KMS-11 (cell line): ENCODE measurements at regions not wholly inside any gene's neighbourhood (a gene's known extent, or its start where the extent isn't known, plus 50 kb on each side); places are given as distances from the start of the nearest gene placed in this dataset.

Source experiments
- H2AFZ ChIP-seq: fragments of 200-600 bp; sonication (generic); 2 replicates; pipeline ENCODE4 v1.6.1; 2016; ENCODE audit warnings: antibody characterized with exemption, mixed run types, low read depth
- H3K27ac ChIP-seq: fragments of 200-600 bp; sonication (generic); 2 replicates; pipeline ENCODE4 v1.6.1; 2016; ENCODE audit warnings: mild to moderate bottlenecking, mixed run types
- H3K27me3 ChIP-seq: fragments of 200-600 bp; sonication (generic); 2 replicates; pipeline ENCODE4 v1.6.1; 2017; ENCODE audit warnings: mild to moderate bottlenecking, low read depth, mixed run types, moderate library complexity; ENCODE audit not compliant: insufficient read depth
- H3K36me3 ChIP-seq: fragments of 200-600 bp; sonication (generic); 2 replicates; pipeline ENCODE4 v1.6.1; 2017; ENCODE audit warnings: mild to moderate bottlenecking, mixed run types; ENCODE audit not compliant: insufficient read depth
- H3K4me1 ChIP-seq: fragments of 200-600 bp; sonication (generic); 2 replicates; pipeline ENCODE4 v1.6.1; 2016; ENCODE audit warnings: mild to moderate bottlenecking, low read depth, mixed run types; ENCODE audit not compliant: poor library complexity, severe bottlenecking
- H3K4me2 ChIP-seq: fragments of 200-600 bp; sonication (generic); 2 replicates; pipeline ENCODE4 v1.7.0; 2016; ENCODE audit warnings: mild to moderate bottlenecking, mixed run types
- H3K4me3 ChIP-seq: fragments of 200-600 bp; sonication (generic); IDR thresholded peaks from 2 replicates; pipeline ENCODE4 v1.6.1; 2017; ENCODE audit warnings: low read depth, low read length, mixed read lengths; ENCODE audit not compliant: insufficient read depth
- H3K79me2 ChIP-seq: fragments of 200-600 bp; sonication (generic); 2 replicates; pipeline ENCODE4 v1.6.1; 2016; ENCODE audit warnings: low read depth, mixed run types; ENCODE audit not compliant: insufficient read depth
- H3K9ac ChIP-seq: fragments of 200-600 bp; sonication (generic); 2 replicates; pipeline ENCODE4 v1.6.1; 2016; ENCODE audit warnings: mild to moderate bottlenecking, mixed run types
- H4K20me1 ChIP-seq: fragments of 200-600 bp; sonication (generic); 2 replicates; pipeline ENCODE4 v1.6.1; 2016; ENCODE audit warnings: mild to moderate bottlenecking, mixed run types; ENCODE audit not compliant: insufficient read depth
- TF ChIP-seq, protein P1 (sequence below): fragments of 200-600 bp; sonication (generic); conservative IDR thresholded peaks from 2 replicates; pipeline ENCODE4 v1.6.1; 2017; ENCODE audit warnings: low read depth, mild to moderate bottlenecking, antibody characterized with exemption, low read length, moderate library complexity, mixed read lengths

DNA sequence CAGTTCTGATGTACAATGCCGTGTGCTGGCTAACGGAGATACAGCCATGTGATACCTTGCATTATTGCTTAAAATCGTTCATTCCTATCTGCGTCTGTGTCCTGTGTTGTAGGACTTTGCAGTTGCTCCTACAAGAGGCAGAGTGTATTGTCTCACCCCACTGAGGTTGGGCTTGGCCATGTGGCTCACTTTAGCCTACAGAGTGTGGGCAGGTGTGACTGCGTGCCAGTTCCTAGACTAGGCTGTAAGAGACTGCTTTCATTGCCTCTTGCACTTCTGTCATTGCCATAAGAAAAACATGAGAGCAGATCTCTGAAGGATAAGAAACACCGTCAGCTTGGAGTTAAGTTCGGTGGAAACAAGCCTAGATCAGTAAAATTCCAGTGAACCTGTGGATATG, 197.7 kb upstream of the CRY1 start:
- no peaks in the 10 kb centered on the region for H3K36me3 ChIP-seq
- H3K27ac ChIP-seq = no peak overlapping the region
- no peak overlapping the region for H3K4me2 ChIP-seq
- H3K4me3 ChIP-seq = no peak overlapping the region
- H4K20me1 ChIP-seq = no peaks in the 10 kb centered on the region
- no peaks in the 10 kb centered on the region for H3K79me2 ChIP-seq
- no peaks in the 10 kb centered on the region for H3K27me3 ChIP-seq
- no peaks in the 10 kb centered on the region for H3K4me1 ChIP-seq
- H3K9ac ChIP-seq = no peak overlapping the region
- TF ChIP-seq, protein P1, sequence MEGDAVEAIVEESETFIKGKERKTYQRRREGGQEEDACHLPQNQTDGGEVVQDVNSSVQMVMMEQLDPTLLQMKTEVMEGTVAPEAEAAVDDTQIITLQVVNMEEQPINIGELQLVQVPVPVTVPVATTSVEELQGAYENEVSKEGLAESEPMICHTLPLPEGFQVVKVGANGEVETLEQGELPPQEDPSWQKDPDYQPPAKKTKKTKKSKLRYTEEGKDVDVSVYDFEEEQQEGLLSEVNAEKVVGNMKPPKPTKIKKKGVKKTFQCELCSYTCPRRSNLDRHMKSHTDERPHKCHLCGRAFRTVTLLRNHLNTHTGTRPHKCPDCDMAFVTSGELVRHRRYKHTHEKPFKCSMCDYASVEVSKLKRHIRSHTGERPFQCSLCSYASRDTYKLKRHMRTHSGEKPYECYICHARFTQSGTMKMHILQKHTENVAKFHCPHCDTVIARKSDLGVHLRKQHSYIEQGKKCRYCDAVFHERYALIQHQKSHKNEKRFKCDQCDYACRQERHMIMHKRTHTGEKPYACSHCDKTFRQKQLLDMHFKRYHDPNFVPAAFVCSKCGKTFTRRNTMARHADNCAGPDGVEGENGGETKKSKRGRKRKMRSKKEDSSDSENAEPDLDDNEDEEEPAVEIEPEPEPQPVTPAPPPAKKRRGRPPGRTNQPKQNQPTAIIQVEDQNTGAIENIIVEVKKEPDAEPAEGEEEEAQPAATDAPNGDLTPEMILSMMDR = no peak
- no peak overlapping the region for H2AFZ ChIP-seq

DNA sequence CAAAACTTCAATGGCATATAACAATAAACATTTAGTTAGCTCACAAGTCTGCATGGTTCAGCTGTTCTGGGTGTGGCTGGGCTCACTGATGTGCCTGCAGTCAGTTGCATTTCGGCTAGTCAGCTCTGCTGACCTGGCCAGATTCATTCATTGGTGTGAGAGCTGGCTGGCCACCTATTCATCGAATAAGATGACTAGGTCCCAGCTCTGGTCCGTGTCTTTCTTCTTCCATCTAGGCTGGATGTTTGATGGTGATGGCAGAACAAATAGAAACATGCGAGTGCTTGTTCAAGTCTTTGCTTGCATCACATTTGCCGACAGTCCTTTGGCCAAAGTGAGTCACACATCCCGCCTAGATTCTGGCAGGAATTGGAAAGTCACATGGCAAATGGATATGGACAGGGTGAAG, 203.3 kb upstream of the CRY1 start:
- H3K79me2 ChIP-seq = no peaks in the 10 kb centered on the region
- no peaks in the 10 kb centered on the region for H3K36me3 ChIP-seq
- H2AFZ ChIP-seq = no peak overlapping the region
- H3K4me2 ChIP-seq = no peak overlapping the region
- H3K9ac ChIP-seq = no peak overlapping the region
- no peaks in the 10 kb centered on the region for H3K27me3 ChIP-seq
- H3K27ac ChIP-seq = no peak overlapping the region
- H3K4me1 ChIP-seq = no peaks in the 10 kb centered on the region
- TF ChIP-seq, protein P1 = no peak
- no peak overlapping the region for H3K4me3 ChIP-seq
- no peaks in the 10 kb centered on the region for H4K20me1 ChIP-seq

DNA sequence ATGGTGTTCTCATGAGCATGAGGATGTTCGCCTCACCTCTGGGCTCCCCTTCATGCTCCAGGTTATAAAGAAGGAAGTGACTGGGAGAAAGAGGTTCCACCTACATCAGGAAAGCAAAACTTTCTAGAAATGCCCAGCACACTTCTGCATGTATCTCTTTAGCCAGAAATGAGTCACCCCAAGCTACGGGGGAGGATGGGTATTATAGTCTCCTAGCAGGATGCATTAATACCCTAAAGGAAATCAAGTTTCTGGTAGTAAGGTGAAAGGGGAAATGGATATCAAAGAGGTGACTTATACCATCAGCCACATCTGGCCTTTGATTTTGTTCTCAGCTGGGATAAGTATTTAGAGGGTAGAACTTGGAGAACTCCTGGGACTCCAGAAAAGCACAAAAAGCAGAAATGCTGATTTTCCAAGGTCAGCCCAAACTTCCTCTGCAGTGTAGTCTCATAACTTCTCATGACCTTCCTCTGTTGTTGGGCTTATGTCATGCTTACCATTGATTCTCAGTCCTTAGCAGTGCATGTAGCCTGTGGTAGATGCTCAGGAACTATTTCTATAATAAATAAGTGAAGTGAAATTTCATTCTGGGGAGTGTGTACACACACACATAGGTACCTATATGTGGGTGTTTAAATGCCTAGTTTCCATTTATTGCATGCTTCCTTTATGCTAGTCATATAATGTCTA, 209.4 kb upstream of the CRY1 start:
- H3K4me1 ChIP-seq = no peaks in the 10 kb centered on the region
- no peak overlapping the region for H2AFZ ChIP-seq
- H3K4me3 ChIP-seq = no peak overlapping the region
- no peak overlapping the region for H3K9ac ChIP-seq
- no peaks in the 10 kb centered on the region for H3K36me3 ChIP-seq
- no peaks in the 10 kb centered on the region for H3K79me2 ChIP-seq
- no peak overlapping the region for H3K27ac ChIP-seq
- no peaks in the 10 kb centered on the region for H3K27me3 ChIP-seq
- H4K20me1 ChIP-seq = no peaks in the 10 kb centered on the region
- no peak overlapping the region for H3K4me2 ChIP-seq
- TF ChIP-seq, protein P1 = no peak

DNA sequence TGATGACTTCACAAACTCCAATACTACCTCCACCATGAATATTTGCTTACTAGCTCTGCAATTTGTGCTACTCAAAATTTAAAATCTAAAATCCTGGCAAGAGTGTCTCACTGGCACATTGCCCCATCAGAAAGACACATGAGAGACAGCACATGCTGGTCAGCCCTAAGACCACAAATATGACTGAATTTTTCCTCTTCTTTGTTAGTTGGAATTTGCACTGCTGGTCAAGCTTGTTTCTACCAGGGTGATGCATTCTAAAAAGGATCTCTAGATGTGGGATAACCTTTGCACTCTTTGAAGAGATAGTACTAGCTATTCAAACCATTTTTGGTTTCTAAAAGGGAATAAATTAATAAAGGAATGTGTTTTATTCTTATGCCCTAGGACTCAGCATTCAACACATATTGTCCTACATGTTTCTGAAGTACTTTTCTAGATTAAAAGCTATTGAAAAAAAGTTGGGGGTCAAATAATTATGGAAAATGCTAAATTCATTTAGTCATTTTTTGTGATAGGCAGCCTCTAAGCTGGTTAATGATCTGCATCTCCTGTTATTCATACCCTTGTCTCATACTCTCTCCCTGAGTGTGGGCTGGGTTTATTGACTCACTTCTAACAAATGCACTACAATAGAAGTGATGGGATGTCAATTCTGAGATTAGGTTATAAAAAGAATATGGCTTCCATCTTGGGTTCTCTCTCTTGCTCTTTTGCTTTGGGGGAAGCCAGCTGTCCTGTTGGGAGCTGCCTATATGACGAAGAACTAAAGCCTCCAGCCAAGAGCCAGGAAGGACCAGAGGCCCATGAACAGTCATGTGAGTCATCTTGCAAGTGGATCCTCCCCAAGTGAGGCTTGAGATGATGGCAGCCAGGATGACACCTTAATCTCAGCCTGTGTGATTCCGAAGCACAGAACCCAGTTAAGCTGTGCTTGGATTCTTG, 211.5 kb upstream of the CRY1 start:
- Histone ChIP-seq H3K27ac (no peak overlapping the region), H3K79me2 (no peaks in the 10 kb centered on the region), H3K27me3 (no peaks in the 10 kb centered on the region), H3K4me1 (no peaks in the 10 kb centered on the region), H4K20me1 (no peaks in the 10 kb centered on the region), H3K36me3 (no peaks in the 10 kb centered on the region), H3K4me2 (no peak overlapping the region), H2AFZ (no peak overlapping the region), H3K9ac (no peak overlapping the region), H3K4me3 (no peak overlapping the region)
- TF ChIP-seq, protein P1 = no peak
